ENCODE measurements at regions not wholly inside any gene's neighbourhood (a gene's known extent, or its start where the extent isn't known, plus 50 kb on each side); places are given as distances from the start of the nearest gene placed in this dataset.
A peak's percentile ranks its signal among the peaks of the same experiment; 100 is the strongest.

DNA sequence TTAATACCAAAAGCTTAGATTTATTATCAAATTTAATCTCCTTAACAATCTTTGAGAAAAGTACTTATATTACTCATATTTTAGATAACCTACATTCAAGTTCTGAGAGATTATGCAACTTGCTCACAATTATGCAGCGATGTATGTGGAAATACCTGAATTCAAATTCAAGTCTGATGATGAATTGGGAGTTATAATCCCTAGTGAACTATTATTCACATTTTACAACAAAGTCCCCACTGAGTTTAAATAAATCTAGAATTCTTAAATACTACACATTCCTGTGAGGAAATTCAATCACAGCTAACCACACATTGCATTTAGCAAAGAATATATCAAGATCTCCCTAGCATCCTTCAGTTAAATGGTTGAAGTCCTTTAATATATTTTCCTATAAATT lies 278.4 kb downstream of the NOL4 start:
- H3K9me3 ChIP-seq (ENCODE audit: insufficient read depth, low read depth, low read length): no peaks in the 10 kb centered on the region
- H3K4me3 ChIP-seq (ENCODE audit: low read length): no peak overlapping the region
- H3K4me1 ChIP-seq (ENCODE audit: insufficient read depth, low read length): no peaks in the 10 kb centered on the region
- no peak overlapping the region for H3K27ac ChIP-seq (ENCODE audit: low read length)
- H3K9ac ChIP-seq (ENCODE audit: low read depth, low read length): no peak overlapping the region
- no peaks in the 10 kb centered on the region for H3K27me3 ChIP-seq (ENCODE audit: insufficient read depth, low read length)
- no peaks in the 10 kb centered on the region for H3K36me3 ChIP-seq (ENCODE audit: insufficient read depth, low read depth, low read length)

DNA sequence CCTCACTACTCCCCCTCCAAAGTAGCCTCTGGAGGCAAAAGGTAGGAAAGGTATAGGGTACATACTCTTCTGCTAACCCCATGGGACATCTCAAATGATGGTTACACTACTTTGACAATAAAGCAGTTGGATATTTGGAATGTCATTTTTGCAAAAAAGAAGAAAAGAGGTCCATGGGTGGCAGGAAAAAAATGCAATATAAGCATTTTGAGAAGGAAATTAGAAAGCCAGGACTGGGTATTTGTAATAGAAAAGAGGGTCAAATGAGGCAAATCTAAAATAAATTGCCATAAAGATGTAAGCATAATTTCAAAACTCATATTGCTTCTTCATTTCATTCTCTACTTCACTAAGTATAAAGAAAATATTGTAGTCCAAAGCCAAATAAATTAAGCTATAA lies 280.2 kb downstream of the NOL4 start:
- Histone ChIP-seq H3K9ac (ENCODE audit: low read depth, low read length) (no peak overlapping the region), H3K27me3 (ENCODE audit: insufficient read depth, low read length) (no peaks in the 10 kb centered on the region), H3K27ac (ENCODE audit: low read length) (no peak overlapping the region), H3K4me1 (ENCODE audit: insufficient read depth, low read length) (no peaks in the 10 kb centered on the region), H3K36me3 (ENCODE audit: insufficient read depth, low read depth, low read length) (no peaks in the 10 kb centered on the region), H3K4me3 (ENCODE audit: low read length) (no peak overlapping the region), H3K9me3 (ENCODE audit: insufficient read depth, low read depth, low read length) (no peaks in the 10 kb centered on the region)

DNA sequence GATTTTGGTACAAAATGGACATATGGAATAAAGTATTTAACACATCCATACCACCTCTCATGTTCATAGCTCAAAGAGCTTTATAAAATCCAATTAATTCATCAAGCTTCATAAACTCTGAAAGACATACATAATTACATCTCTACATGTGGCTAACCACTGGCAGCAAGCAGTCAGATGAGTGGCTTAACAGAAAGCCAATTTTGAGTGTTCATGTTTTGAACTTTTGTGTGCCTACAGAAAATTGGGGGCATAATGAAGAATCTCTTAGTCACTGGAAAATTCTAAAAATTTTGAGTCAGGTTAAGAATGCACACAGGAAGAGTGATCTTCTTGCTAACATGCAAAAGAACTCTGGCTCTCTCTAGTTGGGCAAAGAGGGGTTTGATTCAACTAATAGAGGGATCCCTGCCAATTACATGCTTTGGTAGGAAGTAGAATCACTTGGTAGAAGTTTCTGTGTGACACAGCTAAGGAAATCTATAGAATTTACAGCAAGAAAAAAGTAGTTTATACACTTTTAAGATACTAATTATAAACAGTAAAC lies 287.4 kb downstream of the NOL4 start:
- Histone ChIP-seq H3K9ac (ENCODE audit: low read depth, low read length) (no peak overlapping the region), H3K36me3 (ENCODE audit: insufficient read depth, low read depth, low read length) (no peaks in the 10 kb centered on the region), H3K9me3 (ENCODE audit: insufficient read depth, low read depth, low read length) (no peaks in the 10 kb centered on the region), H3K4me1 (ENCODE audit: insufficient read depth, low read length) (no peaks in the 10 kb centered on the region), H3K27me3 (ENCODE audit: insufficient read depth, low read length) (no peaks in the 10 kb centered on the region), H3K27ac (ENCODE audit: low read length) (no peak overlapping the region), H3K4me3 (ENCODE audit: low read length) (no peak overlapping the region)

DNA sequence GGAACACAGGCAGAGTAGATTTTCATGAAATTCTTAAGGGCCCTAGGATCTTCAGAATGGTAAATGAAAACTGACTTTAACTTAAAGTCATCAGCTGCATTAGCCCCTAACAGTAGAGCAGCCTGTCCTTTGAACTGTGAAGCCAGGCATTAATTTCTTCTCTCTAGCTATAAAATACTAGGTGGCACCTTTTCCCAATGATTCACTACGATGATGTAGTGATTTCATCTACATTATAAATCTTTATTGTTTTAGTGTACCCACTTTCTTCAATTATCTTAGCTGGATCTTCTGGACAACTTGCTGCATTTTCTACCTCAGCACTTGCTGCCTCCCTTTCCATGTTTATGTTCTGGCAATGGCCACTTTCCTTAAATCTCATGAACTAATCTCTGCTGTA lies 290.5 kb downstream of the NOL4 start:
- no peak overlapping the region for H3K4me3 ChIP-seq (ENCODE audit: low read length)
- no peak overlapping the region for H3K27ac ChIP-seq (ENCODE audit: low read length)
- H3K4me1 ChIP-seq (ENCODE audit: insufficient read depth, low read length): no peaks in the 10 kb centered on the region
- no peaks in the 10 kb centered on the region for H3K9me3 ChIP-seq (ENCODE audit: insufficient read depth, low read depth, low read length)
- no peak overlapping the region for H3K9ac ChIP-seq (ENCODE audit: low read depth, low read length)
- no peaks in the 10 kb centered on the region for H3K36me3 ChIP-seq (ENCODE audit: insufficient read depth, low read depth, low read length)
- H3K27me3 ChIP-seq (ENCODE audit: insufficient read depth, low read length): no peaks in the 10 kb centered on the region

DNA sequence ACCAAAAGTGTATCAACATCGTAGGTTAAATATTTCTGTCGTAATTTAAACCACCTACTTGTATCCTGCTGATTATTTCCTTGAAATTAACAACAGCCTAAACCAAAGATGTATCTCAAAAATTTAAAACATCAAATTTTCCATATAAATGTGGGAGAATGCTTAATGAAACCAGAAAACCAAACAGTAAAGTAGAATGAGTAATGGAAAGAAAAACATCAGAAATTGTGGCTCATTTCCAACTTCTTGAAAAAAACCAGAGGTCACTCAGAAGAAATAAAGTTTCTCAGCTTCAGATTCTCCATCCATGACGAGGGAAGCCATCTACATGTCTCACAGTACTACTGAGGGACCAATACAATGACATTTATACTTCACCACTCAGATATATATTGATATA lies 296.5 kb downstream of the NOL4 start:
- no peaks in the 10 kb centered on the region for H3K27me3 ChIP-seq (ENCODE audit: insufficient read depth, low read length)
- no peaks in the 10 kb centered on the region for H3K4me1 ChIP-seq (ENCODE audit: insufficient read depth, low read length)
- no peaks in the 10 kb centered on the region for H3K9me3 ChIP-seq (ENCODE audit: insufficient read depth, low read depth, low read length)
- H3K9ac ChIP-seq (ENCODE audit: low read depth, low read length): no peak overlapping the region
- no peak overlapping the region for H3K27ac ChIP-seq (ENCODE audit: low read length)
- H3K36me3 ChIP-seq (ENCODE audit: insufficient read depth, low read depth, low read length): no peaks in the 10 kb centered on the region
- no peak overlapping the region for H3K4me3 ChIP-seq (ENCODE audit: low read length)

DNA sequence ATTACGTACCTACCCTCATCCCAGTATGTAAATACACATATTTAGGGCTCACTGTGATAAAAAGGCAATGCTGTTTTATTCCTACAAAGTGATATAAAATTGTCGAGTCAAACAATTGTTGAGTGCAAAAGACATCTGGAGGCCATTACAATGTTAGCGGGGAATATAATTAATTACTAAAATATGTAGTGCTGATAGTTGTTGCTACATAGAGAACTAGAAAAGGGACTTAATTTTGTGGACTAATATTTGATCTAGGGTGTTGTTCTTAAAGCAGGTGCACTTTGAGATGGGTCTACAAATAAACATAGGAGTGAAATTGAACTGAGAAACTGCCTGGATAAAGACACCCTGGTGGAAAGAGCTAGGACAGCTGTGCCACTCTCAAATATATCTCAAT lies 300.1 kb downstream of the NOL4 start:
- H3K4me3 ChIP-seq (ENCODE audit: low read length): no peak overlapping the region
- no peaks in the 10 kb centered on the region for H3K9me3 ChIP-seq (ENCODE audit: insufficient read depth, low read depth, low read length)
- no peak overlapping the region for H3K9ac ChIP-seq (ENCODE audit: low read depth, low read length)
- H3K4me1 ChIP-seq (ENCODE audit: insufficient read depth, low read length): no peaks in the 10 kb centered on the region
- no peaks in the 10 kb centered on the region for H3K36me3 ChIP-seq (ENCODE audit: insufficient read depth, low read depth, low read length)
- no peaks in the 10 kb centered on the region for H3K27me3 ChIP-seq (ENCODE audit: insufficient read depth, low read length)
- H3K27ac ChIP-seq (ENCODE audit: low read length): no peak overlapping the region

DNA sequence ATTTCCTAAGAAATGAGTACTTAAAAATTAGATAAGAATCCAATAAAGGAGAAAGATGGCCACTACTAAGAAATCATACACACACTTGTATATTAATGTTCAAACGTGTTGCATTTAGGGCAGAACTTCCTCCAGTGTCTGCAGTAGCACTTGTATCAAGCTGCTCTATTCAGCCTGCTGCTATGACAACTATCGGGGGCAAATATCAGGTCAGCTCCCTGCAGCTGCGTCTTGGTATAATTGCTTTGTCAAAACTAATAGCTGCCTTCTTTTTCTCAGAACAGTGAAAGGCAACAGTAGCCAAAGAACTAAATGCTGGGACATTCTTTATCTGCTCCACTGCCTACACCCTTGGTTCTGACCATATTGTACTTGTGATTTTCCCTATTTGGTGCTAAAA lies 300.7 kb downstream of the NOL4 start:
- Histone ChIP-seq H3K4me3 (ENCODE audit: low read length) (no peak overlapping the region), H3K27me3 (ENCODE audit: insufficient read depth, low read length) (no peaks in the 10 kb centered on the region), H3K4me1 (ENCODE audit: insufficient read depth, low read length) (no peaks in the 10 kb centered on the region), H3K36me3 (ENCODE audit: insufficient read depth, low read depth, low read length) (no peaks in the 10 kb centered on the region), H3K27ac (ENCODE audit: low read length) (no peak overlapping the region), H3K9me3 (ENCODE audit: insufficient read depth, low read depth, low read length) (no peaks in the 10 kb centered on the region), H3K9ac (ENCODE audit: low read depth, low read length) (no peak overlapping the region)

DNA sequence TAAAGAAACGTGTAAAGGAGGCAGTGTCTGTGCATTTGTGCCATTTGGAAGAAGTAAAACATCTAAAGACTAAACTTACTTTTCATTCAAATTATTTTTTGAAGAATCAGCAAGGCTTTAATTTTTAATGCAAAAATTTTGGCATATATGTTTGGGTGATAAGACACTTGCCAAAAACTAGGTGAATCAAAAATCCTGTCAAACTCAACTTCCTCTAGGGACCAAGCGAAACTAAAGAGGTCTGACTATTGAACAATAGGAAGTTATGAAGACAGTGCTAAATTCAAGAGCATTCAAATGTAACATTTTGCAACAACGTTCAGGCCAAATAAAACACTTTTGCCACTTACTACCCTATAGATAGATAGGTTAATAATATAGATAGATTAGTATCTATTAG lies 306.1 kb downstream of the NOL4 start:
- no peak overlapping the region for H3K27ac ChIP-seq (ENCODE audit: low read length)
- H3K27me3 ChIP-seq (ENCODE audit: insufficient read depth, low read length): no peaks in the 10 kb centered on the region

DNA sequence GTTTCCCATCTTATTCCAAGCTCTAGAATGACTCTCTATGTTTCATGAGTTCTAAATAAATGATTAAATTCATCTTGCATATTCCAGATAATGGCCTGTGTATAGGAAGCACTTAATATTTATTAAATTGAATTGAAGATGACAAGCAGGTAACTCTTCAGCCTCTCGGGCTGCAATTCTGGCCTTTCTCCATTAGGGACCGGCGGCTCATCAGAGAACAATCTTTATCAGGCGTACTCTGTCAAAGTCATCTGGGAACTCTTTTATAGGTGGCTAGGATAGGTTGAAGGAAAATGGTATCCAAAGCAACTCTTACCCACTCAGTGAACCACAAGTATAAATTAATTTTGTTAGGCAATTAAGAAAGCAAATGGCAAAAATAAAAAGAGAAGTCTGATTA lies 308.5 kb downstream of the NOL4 start:
- no peak overlapping the region for H3K9ac ChIP-seq (ENCODE audit: low read depth, low read length)

More for the DNA sequence above, 306.1 kb downstream of the NOL4 start:
- Histone ChIP-seq H3K4me3 (ENCODE audit: low read length) (no peak overlapping the region), H3K4me1 (ENCODE audit: insufficient read depth, low read length) (no peaks in the 10 kb centered on the region), H3K9me3 (ENCODE audit: insufficient read depth, low read depth, low read length) (no peaks in the 10 kb centered on the region), H3K9ac (ENCODE audit: low read depth, low read length) (no peak overlapping the region), H3K36me3 (ENCODE audit: insufficient read depth, low read depth, low read length) (no peaks in the 10 kb centered on the region)

DNA sequence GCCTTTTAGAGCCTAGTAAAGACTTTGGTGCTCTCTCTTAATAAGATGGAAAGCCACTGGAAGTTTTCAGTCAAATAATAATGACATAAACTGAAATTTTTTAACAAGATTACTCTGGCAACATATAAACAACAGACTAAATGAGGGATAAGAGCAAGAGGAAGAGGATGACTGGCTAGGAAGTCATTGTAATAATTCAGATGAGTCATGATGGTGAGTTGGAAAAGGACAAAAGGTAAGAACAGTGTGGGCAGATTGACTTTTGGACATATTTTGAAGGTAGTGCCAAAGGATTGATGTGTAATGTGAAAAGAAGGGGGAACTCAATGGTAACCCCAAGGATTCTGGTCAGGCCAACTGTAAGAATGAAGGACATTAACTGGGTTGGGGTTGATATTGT lies 310.3 kb downstream of the NOL4 start:
- no peaks in the 10 kb centered on the region for H3K36me3 ChIP-seq (ENCODE audit: insufficient read depth, low read depth, low read length)
- no peaks in the 10 kb centered on the region for H3K4me1 ChIP-seq (ENCODE audit: insufficient read depth, low read length)
- H3K9ac ChIP-seq (ENCODE audit: low read depth, low read length): no peak overlapping the region
- H3K27me3 ChIP-seq (ENCODE audit: insufficient read depth, low read length): no peaks in the 10 kb centered on the region
- no peak overlapping the region for H3K4me3 ChIP-seq (ENCODE audit: low read length)
- no peaks in the 10 kb centered on the region for H3K9me3 ChIP-seq (ENCODE audit: insufficient read depth, low read depth, low read length)
- H3K27ac ChIP-seq (ENCODE audit: low read length): no peak overlapping the region

More for the DNA sequence above, 308.5 kb downstream of the NOL4 start:
- H3K27me3 ChIP-seq (ENCODE audit: insufficient read depth, low read length): no peaks in the 10 kb centered on the region
- no peaks in the 10 kb centered on the region for H3K9me3 ChIP-seq (ENCODE audit: insufficient read depth, low read depth, low read length)
- no peaks in the 10 kb centered on the region for H3K4me1 ChIP-seq (ENCODE audit: insufficient read depth, low read length)
- H3K36me3 ChIP-seq (ENCODE audit: insufficient read depth, low read depth, low read length): no peaks in the 10 kb centered on the region
- H3K4me3 ChIP-seq (ENCODE audit: low read length): no peak overlapping the region
- no peak overlapping the region for H3K27ac ChIP-seq (ENCODE audit: low read length)

DNA sequence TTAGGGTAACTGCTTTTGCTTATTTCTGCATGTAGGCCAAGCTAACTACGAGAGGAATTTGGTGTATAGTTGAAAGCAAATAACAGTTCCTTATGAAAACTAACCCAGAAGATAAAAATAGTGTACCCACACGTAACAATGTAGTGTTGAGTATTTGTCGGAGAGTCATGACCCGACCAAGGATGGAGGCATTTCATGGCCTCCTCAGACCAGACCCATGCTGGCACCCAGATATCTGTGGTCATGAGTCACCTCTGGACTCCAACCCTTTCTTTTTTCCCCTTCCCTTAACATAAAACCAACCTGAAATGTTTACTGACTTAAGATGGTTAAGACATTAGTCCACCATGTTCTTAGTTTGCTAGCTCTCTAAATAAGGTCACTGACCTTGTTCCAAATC lies 318.7 kb downstream of the NOL4 start:
- Histone ChIP-seq H3K36me3 (ENCODE audit: insufficient read depth, low read depth, low read length) (no peaks in the 10 kb centered on the region), H3K27ac (ENCODE audit: low read length) (no peak overlapping the region), H3K9me3 (ENCODE audit: insufficient read depth, low read depth, low read length) (peaks cover 54% of the 10 kb centered on the region), H3K9ac (ENCODE audit: low read depth, low read length) (no peak overlapping the region), H3K4me3 (ENCODE audit: low read length) (no peak overlapping the region), H3K27me3 (ENCODE audit: insufficient read depth, low read length) (no peaks in the 10 kb centered on the region), H3K4me1 (ENCODE audit: insufficient read depth, low read length) (no peaks in the 10 kb centered on the region)

DNA sequence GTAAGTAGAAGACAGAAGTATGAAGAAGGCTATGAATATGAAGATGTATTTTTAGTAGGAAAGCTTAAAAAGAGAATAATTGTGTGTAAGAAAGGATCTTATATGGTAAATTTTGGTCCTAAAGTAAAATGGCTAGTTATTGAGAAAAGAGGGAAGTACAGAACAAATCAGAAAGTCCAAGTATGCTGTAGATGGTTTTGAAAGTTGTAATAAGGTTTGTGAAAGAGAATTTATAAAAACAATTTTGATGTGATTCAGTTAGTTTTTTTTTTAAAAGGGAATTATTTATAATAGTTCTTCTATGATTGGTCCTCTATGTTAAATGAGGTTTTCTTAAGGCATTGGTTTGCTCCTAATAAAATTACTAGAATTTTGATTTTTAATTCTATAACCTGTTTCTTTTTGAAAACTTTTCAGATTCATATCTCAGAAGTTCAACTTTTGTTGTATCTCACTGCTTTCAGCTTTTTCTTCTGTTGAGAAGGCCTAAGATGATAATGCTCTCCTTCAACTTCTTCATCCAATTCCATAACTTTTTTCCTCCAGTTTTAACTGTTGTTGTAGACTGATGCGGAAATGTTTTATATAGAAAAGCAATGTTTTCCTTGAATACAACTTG lies 322.7 kb downstream of the NOL4 start:
- peaks cover 73% of the 10 kb centered on the region for H3K9me3 ChIP-seq (ENCODE audit: insufficient read depth, low read depth, low read length)
- H3K27ac ChIP-seq (ENCODE audit: low read length): no peak overlapping the region
- H3K27me3 ChIP-seq (ENCODE audit: insufficient read depth, low read length): no peaks in the 10 kb centered on the region

More for the DNA sequence above, 322.7 kb downstream of the NOL4 start:
- Histone ChIP-seq H3K36me3 (ENCODE audit: insufficient read depth, low read depth, low read length) (no peaks in the 10 kb centered on the region), H3K9ac (ENCODE audit: low read depth, low read length) (no peak overlapping the region), H3K4me3 (ENCODE audit: low read length) (0 out of 2 replicates have a peak overlapping the region, but pooled peaks have one; percentile 5), H3K4me1 (ENCODE audit: insufficient read depth, low read length) (no peaks in the 10 kb centered on the region)

Measured in iPS-20b (cell line).